RWPE2 (cell line): ENCODE measurements at regions not wholly inside any gene's neighbourhood (a gene's known extent, or its start where the extent isn't known, plus 50 kb on each side); places are given as distances from the start of the nearest gene placed in this dataset.

ENCODE experiments used
- ATAC-seq: fragments of 200-7000 bp; cut with Tn5 transposase; 3 replicates; pipeline ENCODE4 v1.9.1; 2021; ENCODE audit warnings: low read depth
- DNase-seq: peaks from one replicate; pipeline ENCODE4 v3.0.0-alpha.2; 2020; ENCODE audit warnings: low spot score
- H3K27ac ChIP-seq: fragments of 450-650 bp; 2 replicates; pipeline ENCODE4 v1.5.1; 2017; ENCODE audit warnings: mild to moderate bottlenecking; ENCODE audit not compliant: poor library complexity, severe bottlenecking
- H3K27me3 ChIP-seq: fragments of 250-450 bp; sonication (Bioruptor Pico); 2 replicates; pipeline ENCODE4 v1.5.1; 2021; ENCODE audit warnings: mild to moderate bottlenecking, moderate library complexity; ENCODE audit not compliant: insufficient read depth, poor library complexity, severe bottlenecking
- H3K36me3 ChIP-seq: fragments of 250-450 bp; sonication (Bioruptor Pico); 2 replicates; pipeline ENCODE4 v1.5.1; 2020; ENCODE audit warnings: low read depth, mild to moderate bottlenecking, moderate library complexity
- H3K4me1 ChIP-seq: fragments of 250-450 bp; sonication (Bioruptor Pico); 2 replicates; pipeline ENCODE4 v1.5.1; 2021; ENCODE audit warnings: mild to moderate bottlenecking, moderate library complexity; ENCODE audit not compliant: insufficient read depth, poor library complexity, severe bottlenecking
- H3K4me3 ChIP-seq: fragments of 250-450 bp; sonication (Bioruptor Pico); 2 replicates; pipeline ENCODE4 v1.5.1; 2021; ENCODE audit warnings: mild to moderate bottlenecking, moderate library complexity; ENCODE audit not compliant: severe bottlenecking
- H3K9me3 ChIP-seq: fragments of 250-450 bp; sonication (Bioruptor Pico); 2 replicates; pipeline ENCODE4 v1.5.1; 2021; ENCODE audit warnings: mild to moderate bottlenecking, moderate library complexity; ENCODE audit not compliant: severe bottlenecking
- TF ChIP-seq, protein P1 (sequence below): fragments of 450-650 bp; IDR thresholded peaks from one replicate; pipeline ENCODE4 v1.5.1; 2017; ENCODE audit warnings: mild to moderate bottlenecking, moderate library complexity; ENCODE audit not compliant: poor library complexity, severe bottlenecking

DNA sequence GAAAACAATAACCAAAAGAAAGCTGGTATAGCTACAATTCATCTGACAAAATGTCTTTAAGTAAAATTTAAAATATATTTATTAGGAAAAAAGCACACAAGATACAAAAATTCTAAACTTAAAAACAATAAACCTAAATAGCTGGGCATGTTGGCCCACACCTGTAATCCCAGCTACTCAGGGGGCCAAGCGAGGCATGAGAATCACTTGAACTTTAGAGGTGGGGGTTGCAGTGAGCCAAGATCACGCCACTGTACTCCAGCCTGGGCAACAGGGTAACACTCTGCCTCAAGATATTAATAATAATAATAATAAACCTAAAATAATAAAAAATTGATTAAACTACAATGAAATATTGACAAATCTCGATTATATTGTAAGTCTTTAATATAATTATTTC, 77.8 kb upstream of the PDK4 start:
- no peak overlapping the region for H3K27ac ChIP-seq
- H3K36me3 ChIP-seq: no peaks in the 10 kb centered on the region
- peaks cover 7% of the 10 kb centered on the region for H3K27me3 ChIP-seq
- no peak overlapping the region for H3K4me3 ChIP-seq
- no peaks in the 10 kb centered on the region for H3K9me3 ChIP-seq
- DNase-seq (no peak), ATAC-seq (no peak)
- TF ChIP-seq, protein P1, sequence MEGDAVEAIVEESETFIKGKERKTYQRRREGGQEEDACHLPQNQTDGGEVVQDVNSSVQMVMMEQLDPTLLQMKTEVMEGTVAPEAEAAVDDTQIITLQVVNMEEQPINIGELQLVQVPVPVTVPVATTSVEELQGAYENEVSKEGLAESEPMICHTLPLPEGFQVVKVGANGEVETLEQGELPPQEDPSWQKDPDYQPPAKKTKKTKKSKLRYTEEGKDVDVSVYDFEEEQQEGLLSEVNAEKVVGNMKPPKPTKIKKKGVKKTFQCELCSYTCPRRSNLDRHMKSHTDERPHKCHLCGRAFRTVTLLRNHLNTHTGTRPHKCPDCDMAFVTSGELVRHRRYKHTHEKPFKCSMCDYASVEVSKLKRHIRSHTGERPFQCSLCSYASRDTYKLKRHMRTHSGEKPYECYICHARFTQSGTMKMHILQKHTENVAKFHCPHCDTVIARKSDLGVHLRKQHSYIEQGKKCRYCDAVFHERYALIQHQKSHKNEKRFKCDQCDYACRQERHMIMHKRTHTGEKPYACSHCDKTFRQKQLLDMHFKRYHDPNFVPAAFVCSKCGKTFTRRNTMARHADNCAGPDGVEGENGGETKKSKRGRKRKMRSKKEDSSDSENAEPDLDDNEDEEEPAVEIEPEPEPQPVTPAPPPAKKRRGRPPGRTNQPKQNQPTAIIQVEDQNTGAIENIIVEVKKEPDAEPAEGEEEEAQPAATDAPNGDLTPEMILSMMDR: no peak
- H3K4me1 ChIP-seq: no peaks in the 10 kb centered on the region

DNA sequence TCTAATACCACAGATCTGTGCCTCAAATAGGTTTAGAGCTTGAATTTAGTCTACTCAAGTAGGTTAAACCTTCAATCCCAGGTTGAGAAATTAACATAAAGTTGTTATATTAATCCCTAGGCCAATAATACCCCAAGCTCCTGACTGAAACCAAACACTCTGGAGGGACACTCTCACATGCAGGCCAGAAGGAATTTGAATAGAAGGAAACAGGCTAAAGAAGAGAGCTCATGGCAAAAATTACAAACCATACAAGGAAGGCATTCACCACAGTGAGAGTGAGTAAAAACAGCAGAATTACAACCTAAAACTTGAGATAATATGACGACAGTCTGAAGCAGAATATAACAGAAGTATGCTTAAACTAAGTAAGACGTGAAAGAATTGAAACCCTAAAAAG, 76.1 kb upstream of the PDK4 start:
- TF ChIP-seq, protein P1: no peak
- no peak overlapping the region for H3K4me3 ChIP-seq
- H3K27me3 ChIP-seq: peaks cover 7% of the 10 kb centered on the region
- H3K36me3 ChIP-seq: no peaks in the 10 kb centered on the region
- DNase-seq: no peak
- no peaks in the 10 kb centered on the region for H3K4me1 ChIP-seq
- no peak overlapping the region for H3K27ac ChIP-seq
- no peaks in the 10 kb centered on the region for H3K9me3 ChIP-seq
- ATAC-seq: no peak

DNA sequence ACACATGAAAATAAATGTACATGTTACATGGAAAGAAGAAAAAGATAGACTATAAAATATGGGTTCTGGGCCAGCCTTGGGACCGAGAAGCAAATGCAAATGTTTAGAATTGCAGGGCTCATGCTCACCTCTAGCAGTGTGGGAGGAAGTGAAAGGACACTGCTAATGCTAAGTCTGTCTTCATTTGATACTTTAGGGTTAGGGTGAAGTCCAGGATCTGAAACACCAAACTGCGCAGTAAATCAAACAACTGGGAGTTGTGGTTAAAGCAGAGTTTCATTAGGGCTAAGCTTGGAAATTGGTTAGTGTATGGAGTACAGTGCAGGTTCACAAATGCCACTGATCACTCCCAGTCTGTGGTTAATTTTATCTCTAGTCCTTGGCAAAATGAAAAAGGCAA, 73.2 kb upstream of the PDK4 start:
- Histone ChIP-seq H3K4me1 (no peaks in the 10 kb centered on the region), H3K27ac (no peak overlapping the region), H3K9me3 (no peaks in the 10 kb centered on the region), H3K36me3 (no peaks in the 10 kb centered on the region), H3K4me3 (no peak overlapping the region), H3K27me3 (peaks cover 7% of the 10 kb centered on the region)
- ATAC-seq: no peak
- no peak for DNase-seq
- TF ChIP-seq, protein P1: no peak

DNA sequence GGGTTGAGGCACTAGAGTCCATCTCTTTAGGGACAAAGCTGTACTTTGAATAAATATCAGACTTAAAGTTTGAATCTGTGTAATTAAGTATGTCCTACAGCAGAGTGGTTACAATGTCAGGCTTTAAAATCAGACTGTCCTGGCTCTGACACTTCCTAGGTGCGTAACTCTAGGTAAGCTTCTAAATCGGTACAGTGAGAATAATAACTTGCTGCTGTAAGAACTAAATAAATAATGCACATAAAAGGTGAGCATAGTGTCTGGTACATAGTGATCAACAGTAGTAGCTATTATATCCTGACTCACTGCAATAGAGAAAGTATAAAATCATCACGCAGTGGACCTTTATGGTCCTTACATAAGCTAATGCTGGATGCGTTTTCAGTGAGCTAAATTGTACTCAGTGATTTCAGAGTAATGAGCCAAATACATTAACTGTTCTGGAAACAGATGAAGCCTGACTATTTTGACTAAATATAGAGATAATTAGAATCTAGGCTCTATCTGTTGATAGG, 72.2 kb upstream of the PDK4 start:
- TF ChIP-seq, protein P1: no peak
- ATAC-seq: no peak
- Histone ChIP-seq H3K4me3 (no peak overlapping the region), H3K27ac (no peak overlapping the region), H3K4me1 (no peaks in the 10 kb centered on the region), H3K27me3 (peaks cover 7% of the 10 kb centered on the region), H3K9me3 (no peaks in the 10 kb centered on the region), H3K36me3 (no peaks in the 10 kb centered on the region)
- DNase-seq: no peak

DNA sequence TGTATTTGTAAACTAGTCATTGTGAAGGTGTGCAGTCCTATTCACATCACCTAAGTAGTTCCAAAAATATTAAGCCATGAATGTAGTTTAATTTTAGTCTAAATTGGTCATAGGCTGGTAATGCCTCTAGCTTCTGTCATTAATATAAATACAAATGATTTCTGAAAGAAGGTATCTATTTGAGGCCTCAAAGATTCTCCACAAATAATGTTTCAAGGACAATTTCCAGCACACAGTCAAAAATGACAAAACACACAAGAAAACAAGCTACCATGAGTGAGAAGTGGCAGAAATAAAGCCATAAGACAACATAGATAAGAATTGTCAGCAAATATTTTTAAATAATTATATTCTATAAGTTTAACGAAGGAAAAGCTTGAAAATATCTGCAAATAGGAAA, 66.7 kb upstream of the PDK4 start:
- Histone ChIP-seq H3K9me3 (no peaks in the 10 kb centered on the region), H3K36me3 (no peaks in the 10 kb centered on the region), H3K4me1 (no peaks in the 10 kb centered on the region), H3K4me3 (no peak overlapping the region), H3K27me3 (peaks cover 3% of the 10 kb centered on the region), H3K27ac (no peak overlapping the region)
- ATAC-seq (no peak), DNase-seq (no peak)
- TF ChIP-seq, protein P1: no peak
